Right lobe of liver (tissue), 4 donors: ENCODE measurements at regions not wholly inside any gene's neighbourhood (a gene's known extent, or its start where the extent isn't known, plus 50 kb on each side); places are given as distances from the start of the nearest gene placed in this dataset.

Experiments
- POLR2A ChIP-seq: fragments of 450-650 bp; IDR thresholded peaks from one replicate; pipeline ENCODE4 v1.6.1; 2017; ENCODE audit warnings: antibody characterized with exemption, mild to moderate bottlenecking
- TF ChIP-seq, protein P1 (sequence below), 4 donors: fragments of 200-600 bp in 3 of 4; fragments of 450-650 bp in 1 of 4; IDR thresholded peaks; one replicate each; pipeline versions ENCODE4 v1.5.1 to v1.8.0; 2016 to 2022; ENCODE audit warnings: antibody characterized with exemption in 4 of 4, mild to moderate bottlenecking in 2 of 4
- donor health status: DM: no; HTN: no; CAD: no.
- donor health status: DM: no; HTN: no; CAD: no.
- donor health status: DM: no; HTN: yes; CAD: no.

DNA sequence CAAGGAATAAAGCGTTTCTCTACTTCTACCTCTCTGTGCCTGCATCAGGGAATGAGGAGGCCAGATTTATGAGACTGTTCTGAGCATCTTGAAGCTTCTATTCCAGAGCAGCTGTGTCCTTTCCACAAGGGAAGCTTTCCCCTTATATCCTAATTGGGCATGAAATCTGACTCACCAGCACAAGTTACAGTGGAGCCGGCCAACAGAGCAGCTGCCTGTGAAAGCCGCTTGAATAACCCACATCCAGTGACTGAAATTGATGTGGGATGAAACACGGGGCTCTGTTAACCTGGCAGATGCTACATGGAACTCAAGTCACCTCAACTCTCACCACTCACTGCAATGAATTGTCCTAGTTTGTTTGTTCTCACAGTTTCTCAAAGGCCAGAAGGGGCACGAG, 400.3 kb downstream of the TFAP2A start:
- TF ChIP-seq, protein P1, sequence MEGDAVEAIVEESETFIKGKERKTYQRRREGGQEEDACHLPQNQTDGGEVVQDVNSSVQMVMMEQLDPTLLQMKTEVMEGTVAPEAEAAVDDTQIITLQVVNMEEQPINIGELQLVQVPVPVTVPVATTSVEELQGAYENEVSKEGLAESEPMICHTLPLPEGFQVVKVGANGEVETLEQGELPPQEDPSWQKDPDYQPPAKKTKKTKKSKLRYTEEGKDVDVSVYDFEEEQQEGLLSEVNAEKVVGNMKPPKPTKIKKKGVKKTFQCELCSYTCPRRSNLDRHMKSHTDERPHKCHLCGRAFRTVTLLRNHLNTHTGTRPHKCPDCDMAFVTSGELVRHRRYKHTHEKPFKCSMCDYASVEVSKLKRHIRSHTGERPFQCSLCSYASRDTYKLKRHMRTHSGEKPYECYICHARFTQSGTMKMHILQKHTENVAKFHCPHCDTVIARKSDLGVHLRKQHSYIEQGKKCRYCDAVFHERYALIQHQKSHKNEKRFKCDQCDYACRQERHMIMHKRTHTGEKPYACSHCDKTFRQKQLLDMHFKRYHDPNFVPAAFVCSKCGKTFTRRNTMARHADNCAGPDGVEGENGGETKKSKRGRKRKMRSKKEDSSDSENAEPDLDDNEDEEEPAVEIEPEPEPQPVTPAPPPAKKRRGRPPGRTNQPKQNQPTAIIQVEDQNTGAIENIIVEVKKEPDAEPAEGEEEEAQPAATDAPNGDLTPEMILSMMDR (IDR thresholded peaks at IDR 0.05), result no peak
- no peak for TF ChIP-seq POLR2A
